ENCODE measurements at regions not wholly inside any gene's neighbourhood (a gene's known extent, or its start where the extent isn't known, plus 50 kb on each side); places are given as distances from the start of the nearest gene placed in this dataset.
"Not testable (repeated sequence)": the region's sequence is repeated elsewhere in the genome, so short reads cannot be mapped to it uniquely, and the experiment has no call there.

DNA sequence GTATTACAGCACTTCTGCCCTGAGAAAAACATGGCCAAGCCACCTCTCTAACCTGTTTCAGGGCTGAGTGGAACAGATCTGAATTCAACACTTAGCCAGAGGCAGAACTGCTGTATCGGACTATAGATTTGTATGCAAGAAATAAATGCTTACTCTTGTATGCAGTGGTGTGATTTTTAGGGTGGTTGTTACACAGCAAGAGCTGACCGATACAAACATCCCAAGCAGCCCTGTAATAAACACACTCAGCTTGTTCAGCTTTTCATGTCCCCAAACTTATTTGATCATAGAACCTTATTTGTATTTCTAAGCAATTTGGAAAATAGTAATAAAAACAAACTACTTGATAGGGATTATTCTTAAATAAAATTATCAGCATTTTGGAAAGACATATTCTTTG, 84.9 kb upstream of the RPH3AL start:
- no peak for TF ChIP-seq CTCF (IDR thresholded peaks at IDR 0.05)
- Histone ChIP-seq H3K27me3 (no peaks in the 10 kb centered on the region), H3K27ac (no peak overlapping the region), H3K4me3 (no peak overlapping the region), H3K9me3 (peaks cover 0 to 13% (median 0%) of the 10 kb centered on the region in 11 donors), H3K4me1 (no peaks in the 10 kb centered on the region), H3K36me3 (peaks cover 0 to 27% (median 2%) of the 10 kb centered on the region in 9 donors)
- intact Hi-C loops (cut with DNase I): no loop called here
- 96 to 98% methylated on average over 2 of the region's 2 CpGs for WGBS, 2 donors
- no peak for ATAC-seq
- no peak for DNase-seq

DNA sequence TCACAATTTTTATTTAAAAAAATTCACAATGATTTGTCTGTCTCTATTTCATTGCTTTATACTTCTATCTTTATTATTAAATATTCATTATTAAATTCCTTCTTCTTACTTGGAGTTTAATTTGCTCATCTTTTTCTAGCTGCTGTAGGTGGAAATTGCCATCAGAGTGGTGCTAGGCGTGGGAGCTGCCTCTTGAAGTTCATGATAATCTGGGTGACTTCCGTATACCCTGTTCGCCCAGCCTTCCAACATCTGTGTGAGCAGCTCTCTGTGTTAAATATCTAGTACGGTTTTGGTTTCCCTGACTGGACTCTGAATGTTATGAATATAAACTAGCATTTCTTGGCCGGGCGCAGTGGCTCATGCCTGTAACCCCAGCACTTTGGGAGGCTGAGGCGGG, 84.0 kb upstream of the RPH3AL start:
- Histone ChIP-seq H3K4me3 (no peak overlapping the region), H3K36me3 (peaks cover 0 to 17% (median 0%) of the 10 kb centered on the region in 9 donors), H3K27me3 (no peaks in the 10 kb centered on the region), H3K27ac (no peak overlapping the region), H3K9me3 (peaks cover 0 to 13% (median 0%) of the 10 kb centered on the region in 11 donors), H3K4me1 (no peaks in the 10 kb centered on the region)
- no peak for TF ChIP-seq CTCF (IDR thresholded peaks at IDR 0.05)
- ATAC-seq (no peak), DNase-seq (no peak)
- WGBS, 2 donors: 85 to 86% methylated on average over 7 of the region's 7 CpGs
- intact Hi-C loops (cut with DNase I): no loop called here

GRCh38 chr17:432471-432870, 79.9 kb upstream of the RPH3AL start:
- H3K36me3 ChIP-seq; ATAC-seq; H3K4me1 ChIP-seq; intact Hi-C loops (cut with DNase I); H3K27me3 ChIP-seq; H3K27ac ChIP-seq; H3K4me3 ChIP-seq; DNase-seq: not testable (repeated sequence)
- 63 to 86% methylated on average over 2 of the region's 2 CpGs for WGBS, 2 donors
- peaks cover 0 to 30% (median 9%) of the 10 kb centered on the region in 11 donors for H3K9me3 ChIP-seq

- Histone ChIP-seq H3K27me3 (no peaks in the 10 kb centered on the region), H3K36me3 (no peaks in the 10 kb centered on the region), H3K4me3 (no peak overlapping the region), H3K27ac (no peak overlapping the region), H3K4me1 (no peaks in the 10 kb centered on the region), H3K9me3 (peaks cover 0 to 27% (median 9%) of the 10 kb centered on the region in 11 donors)
- TF ChIP-seq CTCF (IDR thresholded peaks at IDR 0.05): no peak
- DNase-seq: no peak
- no peak for ATAC-seq
- intact Hi-C loops (cut with DNase I): no loop called here
- WGBS, 2 donors: 92 to 93% methylated on average over 4 of the region's 4 CpGs
Measured at GRCh38 chr17:431494-431893, 78.9 kb upstream of the RPH3AL start.

GRCh38 chr17:429589-429988, 77.0 kb upstream of the RPH3AL start:
- Histone ChIP-seq H3K9me3 (peaks cover 0 to 19% (median 6%) of the 10 kb centered on the region in 11 donors), H3K27me3 (no peaks in the 10 kb centered on the region), H3K36me3 (no peaks in the 10 kb centered on the region), H3K4me3 (no peak overlapping the region), H3K27ac (no peak overlapping the region), H3K4me1 (no peaks in the 10 kb centered on the region)
- DNase-seq: no peak
- intact Hi-C loops (cut with DNase I): no loop called here
- no peak for ATAC-seq
- no peak for TF ChIP-seq CTCF (IDR thresholded peaks at IDR 0.05)
- WGBS, 2 donors: 94 to 95% methylated on average over 8 of the region's 8 CpGs
